K562 (cell line): ENCODE measurements at regions not wholly inside any gene's neighbourhood (a gene's known extent, or its start where the extent isn't known, plus 50 kb on each side); places are given as distances from the start of the nearest gene placed in this dataset.

Source experiments
- BRCA1 ChIP-seq, 2 experiments: fragments of 450-650 bp in 1 of 2; sonication (generic) in 1 of 2; formaldehyde crosslinking in 1 of 2; IDR thresholded peaks; 2 replicates each; pipeline versions ENCODE4 v1.5.0 to v1.6.1; 2017 to 2020; ENCODE audit warnings: mild to moderate bottlenecking in 1 of 2, missing genetic modification reagents in 1 of 2
- CTCF ChIP-seq, 3 experiments: IDR thresholded peaks in 2 of 3; conservative IDR thresholded peaks in 1 of 3; 2 replicates each; pipeline ENCODE4 v1.5.1; 2011 to 2012; ENCODE audit warnings: low read length in 3 of 3, mild to moderate bottlenecking in 3 of 3, control low read depth in 2 of 3, improper control_type of control experiment in 1 of 3, inconsistent platforms in 1 of 3, low read depth in 1 of 3, mixed read lengths in 1 of 3, moderate library complexity in 1 of 3; ENCODE audit not compliant: insufficient read depth in 2 of 3
- MAFK ChIP-seq: IDR thresholded peaks from 2 replicates; pipeline ENCODE4 v1.6.1; 2011; ENCODE audit warnings: low read length, improper control_type of control experiment
- MGA ChIP-seq: fragments of 450-650 bp; IDR thresholded peaks from 2 replicates; pipeline ENCODE4 v1.6.1; 2016; ENCODE audit warnings: mild to moderate bottlenecking, moderate library complexity
- NR2F6 ChIP-seq: fragments of 450-650 bp; formaldehyde crosslinking; IDR thresholded peaks from 2 replicates; pipeline ENCODE4 v1.4.0; 2020; ENCODE audit warnings: mild to moderate bottlenecking

- TF ChIP-seq CTCF (IDR thresholded peaks at IDR 0.05 in 2 of 3, conservative IDR thresholded peaks at IDR 0.05 in 1 of 3; ENCODE audit: insufficient read depth in 2 of 3, low read depth in 1 of 3, low read length in 3 of 3) (no peak), MGA (no peak), NR2F6 (CRISPR knock-in tag) (no peak), BRCA1 (IDR thresholded peaks at IDR 0.05) (no peak), BRCA1 (CRISPR knock-in tag; IDR thresholded peaks at IDR 0.05) (no peak), MAFK (no peak)
Measured at GRCh38 chr9:120153258-120153657, 426.7 kb downstream of the CDK5RAP2 start.
